Stimulated activated naive CD4-positive, alpha-beta T cell (primary cell): ENCODE measurements at regions not wholly inside any gene's neighbourhood (a gene's known extent, or its start where the extent isn't known, plus 50 kb on each side); places are given as distances from the start of the nearest gene placed in this dataset.

Experiments
- DNase-seq, 6 experiments: peaks; one replicate each; lab custom pipeline; 2025; lab: John Stamatoyannopoulos, UW

DNA sequence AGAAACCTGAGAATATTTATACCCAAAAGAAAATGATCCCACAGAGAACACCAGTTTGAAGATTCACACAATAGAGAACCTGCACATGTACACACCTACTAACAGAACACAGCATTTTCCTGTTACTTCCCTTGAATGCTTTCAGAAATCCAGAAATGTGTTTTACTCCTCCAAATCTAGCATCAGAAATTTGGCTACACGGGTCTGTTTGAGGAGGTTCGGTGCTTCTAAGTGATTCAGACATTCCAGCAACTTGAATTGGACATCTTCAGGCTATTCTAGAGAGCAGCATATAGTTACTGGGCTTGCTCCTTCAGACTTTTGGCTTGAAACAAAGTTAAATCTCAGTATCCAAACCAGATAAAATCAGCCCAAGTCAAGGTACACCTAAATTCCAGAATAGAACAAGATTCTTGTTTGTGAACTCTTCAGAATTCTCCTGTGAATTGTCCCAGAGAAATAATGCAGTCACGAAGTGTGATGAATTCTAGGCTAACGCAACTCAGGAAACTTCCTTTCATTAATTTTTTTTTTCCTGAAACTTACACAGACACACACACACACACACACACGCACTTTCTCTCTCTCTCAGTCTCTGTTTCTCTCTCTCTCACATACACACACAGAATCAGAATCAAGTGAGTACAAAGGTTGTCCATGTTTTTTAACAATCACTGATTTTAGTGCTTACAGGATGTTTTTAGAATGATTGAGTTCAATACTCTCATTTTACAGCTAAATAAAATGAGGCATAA is 278.4 kb upstream of the SNX7 start:
- DNase-seq, result no peak

DNA sequence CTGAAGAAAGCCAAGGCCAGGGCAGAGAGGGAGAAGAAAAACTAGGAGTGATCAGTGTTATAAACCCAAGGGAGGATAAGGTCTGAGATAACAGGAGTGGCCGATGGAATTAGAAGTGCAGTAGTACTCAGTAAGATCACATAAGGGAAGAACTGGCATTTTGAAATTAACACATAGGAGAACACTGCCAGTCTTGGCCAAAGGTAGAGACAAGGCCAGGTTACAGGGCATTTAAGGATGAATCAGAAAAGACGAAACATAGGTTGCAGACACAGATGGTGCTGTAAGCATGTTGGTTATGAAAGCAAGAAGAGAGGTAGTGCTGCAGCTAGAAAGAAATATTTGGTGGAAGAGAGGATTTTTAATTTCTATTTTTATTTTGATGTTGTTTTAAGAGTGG is 278.9 kb upstream of the SNX7 start:
- DNase-seq, result no peak

GRCh38 chr1:98374098-98374497 is 287.4 kb upstream of the SNX7 start:
- no peak for DNase-seq

GRCh38 chr1:98373056-98373455 is 288.5 kb upstream of the SNX7 start:
- no peak for DNase-seq

DNA sequence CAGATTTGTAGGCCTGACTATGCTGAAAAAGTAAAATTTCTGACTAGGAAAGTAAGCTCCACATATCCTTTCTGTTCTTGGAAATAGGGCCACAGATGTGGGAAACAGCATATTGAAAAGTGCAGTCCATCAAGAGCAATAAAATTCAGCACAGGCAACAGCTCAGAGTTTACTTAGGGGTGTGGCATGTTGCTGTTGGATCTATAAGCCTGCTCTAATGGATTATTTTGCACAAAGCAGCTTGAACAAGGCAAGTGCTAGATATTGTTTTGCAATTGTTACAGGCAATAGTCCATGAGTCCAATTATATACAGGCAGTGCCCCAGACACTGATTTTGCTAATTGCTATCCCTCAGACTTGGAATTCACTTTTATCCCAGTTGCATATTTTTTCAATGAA is 289.8 kb upstream of the SNX7 start:
- DNase-seq, result no peak

- DNase-seq, result no peak
Observed at GRCh38 chr1:98369463-98369862, 292.1 kb upstream of the SNX7 start.

- no peak for DNase-seq
Observed at GRCh38 chr1:98368995-98369394, 292.5 kb upstream of the SNX7 start.

DNA sequence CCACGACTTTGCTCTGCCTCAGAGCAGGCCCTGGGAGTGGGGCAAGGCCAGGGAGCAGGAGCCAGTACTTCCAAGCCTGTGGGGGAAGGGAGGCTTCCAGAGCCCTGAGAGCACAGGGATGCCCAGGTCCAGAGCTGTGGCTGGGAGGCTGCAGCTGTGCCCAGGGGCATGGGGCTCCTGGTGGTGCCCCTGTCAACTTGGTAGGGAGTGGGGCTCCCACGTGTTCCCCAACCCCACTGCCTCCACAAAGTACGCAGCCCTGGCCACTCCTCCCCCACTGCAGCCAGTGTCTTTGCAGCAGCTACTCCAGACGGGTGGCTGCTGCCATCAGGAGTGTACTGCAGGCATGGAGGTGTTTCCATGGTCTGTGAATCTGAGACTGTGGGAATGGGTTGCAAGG is 294.1 kb upstream of the SNX7 start:
- no peak for DNase-seq

GRCh38 chr1:98366343-98366742 is 295.2 kb upstream of the SNX7 start:
- no peak for DNase-seq

- no peak for DNase-seq
Observed at GRCh38 chr1:98364544-98364943, 297.0 kb upstream of the SNX7 start.

GRCh38 chr1:98360864-98361263 is 300.7 kb upstream of the SNX7 start:
- DNase-seq, result no peak

- DNase-seq, result no peak
Observed at GRCh38 chr1:98355656-98356383, 305.7 kb upstream of the SNX7 start.

GRCh38 chr1:98352378-98352777 is 309.1 kb upstream of the SNX7 start:
- no peak for DNase-seq

GRCh38 chr1:98351561-98351960 is 310.0 kb upstream of the SNX7 start:
- DNase-seq, result no peak

- no peak for DNase-seq
Observed at GRCh38 chr1:98345417-98345816, 316.1 kb upstream of the SNX7 start.

GRCh38 chr1:98344731-98345130 is 316.8 kb upstream of the SNX7 start:
- DNase-seq, result no peak

- no peak for DNase-seq
Observed at GRCh38 chr1:98342566-98342965, 319.0 kb upstream of the SNX7 start.

GRCh38 chr1:98340511-98340910 is 321.0 kb upstream of the SNX7 start:
- DNase-seq, result no peak

- no peak for DNase-seq
Observed at GRCh38 chr1:98336472-98337083, 324.9 kb upstream of the SNX7 start.

- no peak for DNase-seq
Observed at GRCh38 chr1:98333936-98334335, 327.6 kb upstream of the SNX7 start.

DNA sequence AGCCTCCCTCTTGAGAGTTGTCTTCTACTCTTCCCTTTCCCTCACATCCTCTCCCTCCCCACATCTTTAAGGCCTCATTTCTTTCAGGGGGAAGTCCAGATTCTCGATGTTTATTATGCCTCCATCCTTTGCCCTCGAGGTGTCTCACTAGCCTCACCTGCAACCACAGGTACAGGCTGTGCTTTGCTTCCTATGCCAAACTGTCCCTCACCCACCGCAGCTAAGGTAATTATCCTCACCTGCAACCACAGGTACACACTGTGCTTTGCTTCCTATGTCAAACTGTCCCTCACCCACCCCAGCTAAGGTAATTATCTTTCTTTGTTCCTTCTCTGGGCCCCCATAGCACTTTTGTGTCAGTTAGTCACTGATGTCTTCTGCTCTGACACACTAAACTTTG is 328.1 kb upstream of the SNX7 start:
- no peak for DNase-seq

DNA sequence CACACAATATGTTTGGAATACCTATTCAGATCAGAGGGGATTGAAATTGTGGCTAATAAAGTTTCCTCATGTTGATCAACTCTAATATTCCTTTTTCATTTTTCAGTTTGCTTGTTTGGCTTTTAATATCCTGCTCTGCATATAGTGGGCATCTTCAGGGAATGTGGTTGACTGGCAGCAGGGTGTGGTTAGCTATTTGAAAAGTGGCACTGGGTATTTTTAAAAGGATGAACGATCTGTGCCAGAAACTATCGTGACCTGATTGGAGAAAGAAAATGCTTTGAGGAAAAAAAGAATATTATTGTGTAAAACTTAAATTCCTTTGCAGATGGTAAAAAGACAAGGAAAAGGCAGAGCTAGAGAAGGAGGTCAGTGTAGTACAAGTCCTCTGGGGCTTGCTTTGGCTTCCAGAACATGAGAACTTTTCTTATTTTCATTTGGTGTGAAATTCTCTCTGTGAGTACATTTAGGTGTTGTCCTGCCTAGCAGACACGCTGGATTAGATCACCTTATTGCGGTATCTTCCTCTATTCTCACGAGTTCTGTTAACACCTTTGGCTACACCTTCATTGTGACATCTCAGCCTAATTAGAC is 329.7 kb upstream of the SNX7 start:
- DNase-seq, result no peak

DNA sequence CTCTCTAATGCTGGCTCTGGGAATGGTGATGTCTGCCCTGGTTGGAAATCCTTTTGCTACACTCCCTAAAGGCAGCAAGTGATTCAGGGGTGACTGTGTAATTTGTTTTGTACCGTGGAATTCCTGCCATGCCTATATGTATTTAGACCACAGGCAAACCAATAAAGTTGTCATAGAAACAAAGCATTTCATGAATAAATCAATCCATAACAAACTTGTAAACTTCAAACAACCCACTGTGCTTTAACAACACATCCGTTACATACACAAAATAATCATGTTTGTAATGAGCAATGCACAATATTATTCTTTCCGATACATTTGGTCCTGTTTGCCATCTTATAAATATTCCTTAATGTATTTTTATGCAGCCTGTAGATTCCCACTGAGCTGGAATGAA is 330.3 kb upstream of the SNX7 start:
- no peak for DNase-seq
